ENCODE measurements at regions not wholly inside any gene's neighbourhood (a gene's known extent, or its start where the extent isn't known, plus 50 kb on each side); places are given as distances from the start of the nearest gene placed in this dataset.

GRCh38 chr16:52066962-52067361 lies 480.0 kb downstream of the TOX3 start:
- CTCF ChIA-PET: no interaction called here
- no peak for TF ChIP-seq CTCF (IDR thresholded peaks at IDR 0.05; ENCODE audit: low read depth, low read length)
- Histone ChIP-seq H3K4me3 (ENCODE audit: low read depth, low read length) (no peak overlapping the region), H3K27ac (ENCODE audit: low read depth, low read length) (no peak overlapping the region), H3K9me3 (ENCODE audit: control insufficient read depth, insufficient read depth, low read length) (no peaks in the 10 kb centered on the region), H3K27me3 (ENCODE audit: control insufficient read depth, insufficient read depth, low read length) (no peaks in the 10 kb centered on the region)
- no peak for DNase-seq (ENCODE audit: low read depth, low spot score)
- POLR2A ChIA-PET: no interaction called here

DNA sequence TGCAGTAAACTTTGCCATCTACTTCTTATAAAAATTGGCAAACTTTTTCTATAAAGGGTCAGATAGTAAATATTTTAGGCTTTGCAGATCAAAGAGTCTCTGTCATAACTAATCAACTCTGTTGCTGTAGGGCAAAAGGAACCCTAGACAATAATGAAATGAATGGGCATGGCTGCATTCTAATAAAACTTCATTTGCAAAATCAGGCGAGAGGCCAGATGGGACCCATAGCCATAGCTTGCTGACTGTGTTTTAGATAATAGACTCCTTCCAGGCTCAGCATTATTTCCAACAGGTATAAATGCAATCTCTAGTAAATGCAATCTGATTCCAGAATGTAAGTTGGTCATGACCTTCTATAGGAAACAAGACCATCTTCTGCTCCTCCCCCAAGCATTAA lies 490.7 kb downstream of the TOX3 start:
- Histone ChIP-seq H3K27me3 (ENCODE audit: control insufficient read depth, insufficient read depth, low read length) (no peaks in the 10 kb centered on the region), H3K4me3 (ENCODE audit: low read depth, low read length) (no peak overlapping the region), H3K9me3 (ENCODE audit: control insufficient read depth, insufficient read depth, low read length) (no peaks in the 10 kb centered on the region), H3K27ac (ENCODE audit: low read depth, low read length) (no peak overlapping the region)
- ChIA-PET POLR2A (no interaction called here), CTCF (no interaction called here)
- DNase-seq (ENCODE audit: low read depth, low spot score): no peak
- TF ChIP-seq CTCF (IDR thresholded peaks at IDR 0.05; ENCODE audit: low read depth, low read length): no peak

DNA sequence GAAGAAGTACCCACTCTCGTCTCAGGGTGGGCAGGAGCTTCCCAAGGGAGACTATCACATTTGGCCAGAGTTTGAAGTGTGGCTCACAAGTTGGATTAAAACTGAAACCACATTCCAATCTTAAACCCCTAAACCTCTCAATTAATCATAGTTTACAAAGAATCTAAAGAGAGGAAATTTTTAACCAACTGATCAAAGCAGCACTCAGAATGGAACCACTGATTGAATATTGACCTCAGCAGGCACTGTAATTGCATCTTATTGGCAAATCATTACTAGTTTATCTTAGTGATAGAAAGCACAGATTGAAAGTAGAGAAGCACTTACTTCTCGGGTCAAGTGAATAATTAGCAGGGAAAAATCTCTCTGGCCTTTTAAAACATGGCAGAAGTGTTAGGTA lies 491.6 kb downstream of the TOX3 start:
- ChIA-PET CTCF (no interaction called here), POLR2A (no interaction called here)
- TF ChIP-seq CTCF (IDR thresholded peaks at IDR 0.05; ENCODE audit: low read depth, low read length): no peak
- no peak overlapping the region for H3K27ac ChIP-seq (ENCODE audit: low read depth, low read length)
- H3K27me3 ChIP-seq (ENCODE audit: control insufficient read depth, insufficient read depth, low read length): no peaks in the 10 kb centered on the region
- no peak overlapping the region for H3K4me3 ChIP-seq (ENCODE audit: low read depth, low read length)
- no peaks in the 10 kb centered on the region for H3K9me3 ChIP-seq (ENCODE audit: control insufficient read depth, insufficient read depth, low read length)
- no peak for DNase-seq (ENCODE audit: low read depth, low spot score)

- H3K27ac ChIP-seq (ENCODE audit: low read depth, low read length): no peak overlapping the region
- ChIA-PET POLR2A (no interaction called here), CTCF (no interaction called here)
- H3K4me3 ChIP-seq (ENCODE audit: low read depth, low read length): no peak overlapping the region
- no peaks in the 10 kb centered on the region for H3K27me3 ChIP-seq (ENCODE audit: control insufficient read depth, insufficient read depth, low read length)
- no peaks in the 10 kb centered on the region; the same call in 1 of the 2 replicates for H3K9me3 ChIP-seq (ENCODE audit: control insufficient read depth, insufficient read depth, low read length)
- TF ChIP-seq CTCF (IDR thresholded peaks at IDR 0.05; ENCODE audit: low read depth, low read length): no peak
- no peak for DNase-seq (ENCODE audit: low read depth, low spot score)
Measured at GRCh38 chr16:52054326-52054725, 492.6 kb downstream of the TOX3 start.

- H3K9me3 ChIP-seq (ENCODE audit: control insufficient read depth, insufficient read depth, low read length): no peaks in the 10 kb centered on the region; the same call in 1 of the 2 replicates
- H3K27ac ChIP-seq (ENCODE audit: low read depth, low read length): no peak overlapping the region
- no peak for TF ChIP-seq CTCF (IDR thresholded peaks at IDR 0.05; ENCODE audit: low read depth, low read length)
- POLR2A ChIA-PET: no interaction called here
- CTCF ChIA-PET: no interaction called here
- no peak for DNase-seq (ENCODE audit: low read depth, low spot score)
- H3K4me3 ChIP-seq (ENCODE audit: low read depth, low read length): no peak overlapping the region
- no peaks in the 10 kb centered on the region for H3K27me3 ChIP-seq (ENCODE audit: control insufficient read depth, insufficient read depth, low read length)
Measured at GRCh38 chr16:52052818-52053217, 494.1 kb downstream of the TOX3 start.
